Kidney (tissue), 13 donors: ENCODE measurements at regions not wholly inside any gene's neighbourhood (a gene's known extent, or its start where the extent isn't known, plus 50 kb on each side); places are given as distances from the start of the nearest gene placed in this dataset.

Experiments used
- DNase-seq, 5 donors: peaks; one replicate each; pipeline ENCODE4 v3.0.0-alpha.2; 2013 to 2020
- FAIRE-seq: peaks from 2 replicates; lab custom pipeline; 2012; peaks lifted over from hg19 to GRCh38; lab: Jason Lieb, UNC
- H3K27ac ChIP-seq, 2 donors: one replicate each; pipeline ENCODE4 v1.7.0; 2013; ENCODE audit warnings: low read depth in 2 of 2, low read length in 2 of 2, inconsistent platforms in 1 of 2
- H3K27me3 ChIP-seq: one replicate; pipeline ENCODE4 v1.7.1; 2013; ENCODE audit warnings: low read length, inconsistent platforms; ENCODE audit not compliant: control insufficient read depth, insufficient read depth
- H3K36me3 ChIP-seq, 3 donors: one replicate each; pipeline versions ENCODE4 v1.7.0 to v1.7.1; 2013; ENCODE audit warnings: low read length in 3 of 3, control low read depth in 1 of 3, inconsistent platforms in 1 of 3; ENCODE audit not compliant: insufficient read depth in 3 of 3, control insufficient read depth in 2 of 3
- H3K4me1 ChIP-seq, 3 donors: one replicate each; pipeline versions ENCODE4 v1.7.0 to v1.7.1; 2013; ENCODE audit warnings: low read length in 3 of 3, inconsistent platforms in 1 of 3, low read depth in 1 of 3; ENCODE audit not compliant: control insufficient read depth in 2 of 3, insufficient read depth in 2 of 3
- H3K4me3 ChIP-seq, 3 donors: one replicate each; pipeline versions ENCODE4 v1.7.0 to v1.8.1; 2013; ENCODE audit warnings: low read length in 3 of 3, control low read depth in 1 of 3, inconsistent platforms in 1 of 3
- H3K9ac ChIP-seq, 3 donors: one replicate each; pipeline versions ENCODE4 v1.7.0 to v1.7.1; 2013; ENCODE audit warnings: low read length in 3 of 3, control low read depth in 1 of 3, inconsistent platforms in 1 of 3
- H3K9me3 ChIP-seq, 3 donors: one replicate each; pipeline versions ENCODE4 v1.7.0 to v1.7.1; 2013; ENCODE audit warnings: low read length in 3 of 3, control low read depth in 1 of 3, inconsistent platforms in 1 of 3; ENCODE audit not compliant: control insufficient read depth in 2 of 3, insufficient read depth in 1 of 3
- CTCF ChIP-seq: IDR thresholded peaks from 3 replicates; pipeline ENCODE4 v1.5.1; 2012; ENCODE audit warnings: mild to moderate bottlenecking, moderate library complexity, borderline replicate concordance; ENCODE audit not compliant: insufficient read depth; ENCODE audit errors: extremely low read depth
- intact Hi-C: fragments of 100-400 bp; cut with DNase I; formaldehyde crosslinking; loops from one replicate; pipeline ENCODE4 v1.11.1; 2022
- donor health status: control.
- donor health status: control.
- donor health status: control.
- donor health status: control.
- donor health status: control.
- donor health status: DM: yes; HTN: yes; CAD: no.
- donor health status: Normal renal cell carcinoma (clear cell type).

- H3K9ac ChIP-seq = no peak overlapping the region
- no peaks in the 10 kb centered on the region for H3K36me3 ChIP-seq
- H3K4me1 ChIP-seq = peaks cover 0 to 13% (median 8%) of the 10 kb centered on the region in 3 donors
- DNase-seq (no peak), FAIRE-seq (no peak)
- no peak overlapping the region for H3K27ac ChIP-seq
- H3K27me3 ChIP-seq = no peaks in the 10 kb centered on the region
- H3K4me3 ChIP-seq = no peak overlapping the region
- no peaks in the 10 kb centered on the region for H3K9me3 ChIP-seq
- intact Hi-C loops = no loop called here
- no peak for TF ChIP-seq CTCF
Observed at GRCh38 chr16:79895917-79896203, 295.3 kb upstream of the MAF start.

- Histone ChIP-seq H3K27ac (no peak overlapping the region), H3K9ac (no peak overlapping the region), H3K36me3 (no peaks in the 10 kb centered on the region), H3K9me3 (no peaks in the 10 kb centered on the region), H3K4me1 (peaks cover 0 to 13% (median 8%) of the 10 kb centered on the region in 3 donors), H3K27me3 (no peaks in the 10 kb centered on the region), H3K4me3 (no peak overlapping the region)
- FAIRE-seq = no peak
- no peak for DNase-seq
- no peak for TF ChIP-seq CTCF
- intact Hi-C loops = no loop called here
Observed at GRCh38 chr16:79895053-79895916, 294.7 kb upstream of the MAF start.

- no peak overlapping the region for H3K27ac ChIP-seq
- DNase-seq = no peak
- intact Hi-C loops = no loop called here
- FAIRE-seq = no peak
- no peaks in the 10 kb centered on the region for H3K9me3 ChIP-seq
- no peak for TF ChIP-seq CTCF
- H3K4me1 ChIP-seq = peaks cover 0 to 13% (median 8%) of the 10 kb centered on the region in 3 donors
- H3K4me3 ChIP-seq = no peak overlapping the region
- no peaks in the 10 kb centered on the region for H3K36me3 ChIP-seq
- H3K9ac ChIP-seq = no peak overlapping the region
- H3K27me3 ChIP-seq = no peaks in the 10 kb centered on the region
Observed at GRCh38 chr16:79893445-79893844, 292.9 kb upstream of the MAF start.
